Activated CD4-positive, alpha-beta T cell treated with anti-CD3 and anti-CD28 coated beads, Interleukin-2, amount 10 ng/mL, durations not matched to agents 7 days and 5 days (primary cell): ENCODE measurements at regions not wholly inside any gene's neighbourhood (a gene's known extent, or its start where the extent isn't known, plus 50 kb on each side); places are given as distances from the start of the nearest gene placed in this dataset.

Experiments used
- CTCF ChIA-PET: fragments of 350-600 bp; sonication (Branson Sonifier 250); formaldehyde crosslinking; loops from one replicate; lab custom pipeline; 2021; ENCODE audit warnings: antibody characterized with exemption; lab: Charles Lee
- POLR2A ChIA-PET: fragments of 350-600 bp; sonication (Branson Sonifier 250); formaldehyde crosslinking; loops from one replicate; lab custom pipeline; 2021; ENCODE audit warnings: antibody characterized with exemption; lab: Charles Lee
- DNase-seq: peaks from one replicate; pipeline ENCODE4 v3.0.0-alpha.2; 2020
- H3K27ac Mint-ChIP-seq: one replicate; pipeline ENCODE4 v1.8.0; 2021; ENCODE audit warnings: mild to moderate bottlenecking, moderate library complexity, mixed read lengths
- H3K27me3 Mint-ChIP-seq: one replicate; pipeline ENCODE4 v1.8.0; 2021; ENCODE audit warnings: mixed read lengths
- H3K36me3 Mint-ChIP-seq: one replicate; pipeline ENCODE4 v1.8.0; 2021; ENCODE audit warnings: low read depth, mixed read lengths
- H3K4me1 Mint-ChIP-seq: one replicate; pipeline ENCODE4 v1.8.0; 2021; ENCODE audit warnings: mixed read lengths
- H3K4me3 Mint-ChIP-seq: one replicate; pipeline ENCODE4 v1.8.0; 2021; ENCODE audit warnings: mild to moderate bottlenecking, moderate library complexity, mixed read lengths
- H3K9me3 Mint-ChIP-seq: one replicate; pipeline ENCODE4 v1.8.0; 2021; ENCODE audit warnings: mixed read lengths

- ChIA-PET POLR2A (no interaction called here), CTCF (no interaction called here)
- Mint-ChIP-seq H3K36me3 (no peaks in the 10 kb centered on the region), H3K9me3 (no peaks in the 10 kb centered on the region), H3K4me1 (no peaks in the 10 kb centered on the region), H3K27ac (no peak overlapping the region), H3K4me3 (no peak overlapping the region), H3K27me3 (no peaks in the 10 kb centered on the region)
- no peak for DNase-seq
Measured at GRCh38 chr18:69291755-69292154, 108.9 kb upstream of the DOK6 start.

GRCh38 chr18:69300185-69300584, 100.5 kb upstream of the DOK6 start:
- Mint-ChIP-seq H3K36me3 (no peaks in the 10 kb centered on the region), H3K9me3 (no peaks in the 10 kb centered on the region), H3K27me3 (no peaks in the 10 kb centered on the region), H3K4me3 (no peak overlapping the region), H3K4me1 (no peaks in the 10 kb centered on the region), H3K27ac (no peak overlapping the region)
- DNase-seq = no peak
- POLR2A ChIA-PET = no interaction called here
- CTCF ChIA-PET = no interaction called here

- POLR2A ChIA-PET = no interaction called here
- H3K4me3 Mint-ChIP-seq = no peak overlapping the region
Measured at GRCh38 chr18:69308619-69309018, 92.1 kb upstream of the DOK6 start.

GRCh38 chr18:69326094-69326493, 74.6 kb upstream of the DOK6 start:
- Mint-ChIP-seq H3K36me3 (no peaks in the 10 kb centered on the region), H3K4me1 (no peaks in the 10 kb centered on the region), H3K27ac (no peak overlapping the region), H3K9me3 (no peaks in the 10 kb centered on the region), H3K4me3 (no peak overlapping the region), H3K27me3 (no peaks in the 10 kb centered on the region)
- ChIA-PET CTCF (no interaction called here), POLR2A (no interaction called here)
- no peak for DNase-seq

More at GRCh38 chr18:69308619-69309018, 92.1 kb upstream of the DOK6 start:
- no peaks in the 10 kb centered on the region for H3K9me3 Mint-ChIP-seq
- H3K27ac Mint-ChIP-seq = no peak overlapping the region
- H3K27me3 Mint-ChIP-seq = no peaks in the 10 kb centered on the region
- no peaks in the 10 kb centered on the region for H3K36me3 Mint-ChIP-seq
- DNase-seq = no peak
- no peaks in the 10 kb centered on the region for H3K4me1 Mint-ChIP-seq
- CTCF ChIA-PET = no interaction called here

- Mint-ChIP-seq H3K27ac (no peak overlapping the region), H3K4me3 (no peak overlapping the region), H3K36me3 (no peaks in the 10 kb centered on the region), H3K4me1 (no peaks in the 10 kb centered on the region), H3K27me3 (no peaks in the 10 kb centered on the region), H3K9me3 (no peaks in the 10 kb centered on the region)
- ChIA-PET POLR2A (no interaction called here), CTCF (no interaction called here)
- no peak for DNase-seq
Measured at GRCh38 chr18:69328086-69328485, 72.6 kb upstream of the DOK6 start.

GRCh38 chr18:69330385-69331005, 70.2 kb upstream of the DOK6 start:
- Mint-ChIP-seq H3K9me3 (no peaks in the 10 kb centered on the region), H3K27me3 (no peaks in the 10 kb centered on the region), H3K4me1 (no peaks in the 10 kb centered on the region), H3K27ac (no peak overlapping the region), H3K4me3 (no peak overlapping the region), H3K36me3 (no peaks in the 10 kb centered on the region)
- ChIA-PET CTCF (no interaction called here), POLR2A (interaction anchor here (0.5 kb wide), 1 partner anchor 235 kb away, joined by 3 read pairs; no protein-coding TSS in a partner anchor)
- DNase-seq = no peak

GRCh38 chr18:69349912-69350597, 50.6 kb upstream of the DOK6 start:
- H3K27ac Mint-ChIP-seq = no peak overlapping the region
- H3K27me3 Mint-ChIP-seq = no peaks in the 10 kb centered on the region
- H3K9me3 Mint-ChIP-seq = no peaks in the 10 kb centered on the region
- no peak overlapping the region for H3K4me3 Mint-ChIP-seq
- DNase-seq = no peak
- H3K36me3 Mint-ChIP-seq = no peaks in the 10 kb centered on the region
- CTCF ChIA-PET = no interaction called here
- POLR2A ChIA-PET = no interaction called here
- H3K4me1 Mint-ChIP-seq = no peaks in the 10 kb centered on the region
